GM10266 (cell line): ENCODE measurements at regions not wholly inside any gene's neighbourhood (a gene's known extent, or its start where the extent isn't known, plus 50 kb on each side); places are given as distances from the start of the nearest gene placed in this dataset.

Source experiments
- DNase-seq: peaks from one replicate; pipeline ENCODE4 v3.0.0; 2012; ENCODE audit errors: extremely low spot score
- CTCF ChIP-seq: IDR thresholded peaks from 2 replicates; pipeline ENCODE4 v1.5.1; 2012; ENCODE audit warnings: mild to moderate bottlenecking, low read depth; ENCODE audit not compliant: control insufficient read depth, insufficient read depth; ENCODE audit errors: missing control alignments

DNA sequence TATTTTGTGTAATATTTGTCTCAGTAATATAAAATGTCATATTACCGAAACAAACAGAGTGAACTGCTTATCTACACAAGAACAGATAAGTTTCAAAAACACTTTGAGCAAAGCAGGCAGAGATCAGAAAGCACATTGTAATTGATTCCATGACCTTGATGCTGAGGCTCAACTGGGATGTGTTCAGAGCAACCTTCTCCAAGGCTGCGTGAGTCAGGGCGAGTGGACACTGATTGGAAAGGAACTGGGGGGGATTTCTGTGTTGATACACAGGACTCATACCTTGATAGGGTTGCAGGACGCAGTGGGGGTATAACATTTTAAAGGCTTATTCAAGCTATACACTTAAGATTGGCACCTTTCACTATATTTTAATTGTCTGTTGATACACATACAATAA, 1136.3 kb downstream of the UQCRFS1 start:
- no peak for DNase-seq
- no peak for TF ChIP-seq CTCF

DNA sequence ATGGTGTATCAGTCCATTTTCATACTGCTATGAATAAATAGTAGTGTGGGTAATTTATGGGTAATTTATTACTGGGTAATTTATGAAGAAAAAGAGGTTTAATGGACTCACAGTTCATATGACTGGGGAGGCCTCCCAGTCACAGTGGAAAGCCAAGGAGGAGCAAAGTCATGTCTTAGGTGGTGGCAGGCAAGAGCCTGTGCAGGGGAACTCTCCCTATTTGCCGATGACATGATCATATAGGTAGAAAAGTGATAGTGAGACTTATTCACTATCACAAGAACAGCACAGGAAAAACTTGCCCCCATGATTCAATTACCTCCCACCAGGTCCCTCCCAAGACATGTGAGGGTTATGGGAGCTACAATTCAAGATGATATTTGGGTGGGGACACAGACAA, 1137.7 kb downstream of the UQCRFS1 start:
- no peak for DNase-seq
- no peak for TF ChIP-seq CTCF

DNA sequence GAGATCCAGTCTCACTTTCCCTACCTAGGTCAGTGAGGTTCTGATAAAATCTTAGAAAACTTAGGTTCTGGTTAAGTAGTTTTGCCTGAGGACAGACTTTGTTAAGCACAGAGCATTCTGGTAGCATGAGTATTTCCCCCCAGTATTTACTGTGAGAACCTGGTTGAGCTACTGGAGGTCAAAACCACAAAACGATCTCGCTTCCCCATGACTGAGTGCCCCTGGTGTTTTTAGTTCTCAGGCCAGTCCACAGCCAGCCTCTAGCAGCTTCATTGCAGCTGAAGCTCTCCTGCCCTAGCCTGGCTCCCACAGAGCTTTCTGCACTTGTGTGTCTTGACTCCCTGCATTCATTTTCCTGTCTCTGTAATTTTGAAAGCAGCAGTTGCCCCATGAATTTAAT, 1138.2 kb downstream of the UQCRFS1 start:
- peak; percentile 40 for DNase-seq
- no peak for TF ChIP-seq CTCF

DNA sequence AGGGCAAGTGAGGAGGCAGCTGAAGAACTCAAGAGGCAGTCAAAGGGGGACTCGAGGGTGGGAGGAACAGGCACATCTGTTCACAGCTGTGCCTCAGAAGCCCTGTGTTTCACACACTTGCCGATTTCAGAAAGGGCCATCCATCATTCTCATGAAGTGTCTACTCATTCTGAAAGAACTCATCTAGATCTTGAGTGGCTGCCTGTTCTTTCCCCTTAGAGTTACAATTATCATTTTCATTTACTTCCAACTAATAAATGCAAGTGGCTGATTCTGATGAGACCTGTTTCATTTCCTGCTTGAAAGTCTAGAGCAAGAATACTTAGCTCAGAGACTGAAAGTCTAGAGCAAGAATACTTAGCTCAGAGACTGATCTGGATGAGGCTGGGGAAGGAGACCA, 1145.1 kb downstream of the UQCRFS1 start:
- DNase-seq: peak; percentile 15
- TF ChIP-seq CTCF: no peak

DNA sequence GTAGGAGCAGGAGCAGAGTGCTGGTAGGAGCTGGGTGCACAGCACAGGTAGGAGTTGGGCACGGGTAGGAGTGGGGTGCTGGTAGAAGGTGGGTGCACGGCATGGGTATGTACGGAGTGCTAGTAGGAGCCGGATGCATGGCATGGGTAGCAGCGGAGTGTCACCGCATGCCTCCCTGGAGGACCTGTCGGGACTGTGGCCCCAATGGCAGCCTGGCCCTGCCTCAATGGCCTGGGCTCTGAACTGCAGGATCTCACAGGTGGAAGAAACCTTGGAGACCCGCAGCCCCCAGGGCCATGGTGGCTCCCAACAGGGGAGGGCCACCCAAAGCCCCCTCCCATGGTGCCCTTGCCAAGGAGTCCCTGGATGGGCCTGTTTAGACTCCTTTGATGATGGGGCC, 1146.0 kb downstream of the UQCRFS1 start:
- no peak for TF ChIP-seq CTCF
- DNase-seq: no peak

DNA sequence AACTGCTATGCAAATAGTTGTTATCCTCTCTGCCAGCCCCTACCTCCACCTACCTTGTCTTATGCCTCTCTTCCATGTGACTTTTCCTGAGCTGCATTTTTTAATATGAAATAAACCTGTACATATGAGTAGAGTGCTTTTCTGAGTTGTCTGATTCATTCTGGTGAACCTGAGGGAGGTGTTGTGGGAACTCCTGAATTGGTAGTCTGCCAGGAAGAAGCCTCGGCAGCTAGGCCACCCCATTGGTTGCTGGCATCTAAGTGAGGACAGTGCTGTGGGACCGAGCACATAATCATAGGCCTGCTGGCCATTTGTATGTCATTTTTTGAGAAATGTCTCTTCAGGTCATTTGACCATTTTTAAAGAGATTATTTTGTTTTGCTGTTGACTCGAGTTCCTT, 1146.8 kb downstream of the UQCRFS1 start:
- no peak for TF ChIP-seq CTCF
- DNase-seq: no peak

DNA sequence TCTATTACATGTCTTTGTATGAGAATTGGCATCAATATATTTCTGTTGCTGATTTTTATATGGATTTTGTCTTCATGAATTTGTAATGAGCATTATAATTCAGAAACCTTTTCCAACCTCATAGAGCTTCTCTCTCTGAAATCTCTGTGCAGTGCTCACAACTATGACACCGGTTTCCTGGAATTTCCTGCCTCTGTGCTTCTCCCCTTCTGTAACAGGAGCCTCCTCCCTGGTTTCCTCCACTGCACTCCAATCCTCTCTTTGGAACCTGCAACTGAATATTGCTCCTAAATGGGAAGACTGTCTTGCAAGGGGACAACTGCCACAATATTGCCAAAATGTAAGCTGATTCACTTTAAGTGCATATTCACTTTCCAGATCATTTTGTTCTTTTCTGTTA, 1147.9 kb downstream of the UQCRFS1 start:
- no peak for TF ChIP-seq CTCF
- no peak for DNase-seq
